ENCODE measurements at regions not wholly inside any gene's neighbourhood (a gene's known extent, or its start where the extent isn't known, plus 50 kb on each side); places are given as distances from the start of the nearest gene placed in this dataset.

DNA sequence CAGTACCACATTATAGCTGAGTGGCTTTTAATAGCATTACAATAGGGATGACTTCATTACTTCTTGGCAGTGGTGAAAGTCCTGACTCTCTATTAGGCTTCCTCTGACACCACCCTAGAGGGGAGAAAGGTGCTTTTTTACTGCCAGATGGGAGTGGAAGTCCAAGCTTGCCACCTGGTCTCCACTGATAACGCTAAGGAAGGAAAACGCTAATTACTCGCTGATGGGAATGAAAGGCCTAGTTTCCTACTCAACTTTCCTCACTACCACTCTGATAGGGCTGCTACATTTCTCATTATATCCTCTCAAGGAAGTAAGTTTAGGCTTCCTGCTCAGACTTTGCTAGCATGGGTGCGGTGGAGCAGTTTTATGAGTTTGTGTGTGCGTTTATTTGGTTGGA is 62.3 kb upstream of the PAGE3 start:
- Histone ChIP-seq H3K9me3 (ENCODE audit: severe bottlenecking) (no peaks in the 10 kb centered on the region), H3K27ac (ENCODE audit: poor library complexity, severe bottlenecking) (no peak overlapping the region), H3K36me3 (ENCODE audit: low read depth) (no peaks in the 10 kb centered on the region), H3K4me3 (ENCODE audit: severe bottlenecking) (no peak overlapping the region), H3K4me1 (ENCODE audit: insufficient read depth, poor library complexity, severe bottlenecking) (no peaks in the 10 kb centered on the region), H3K27me3 (ENCODE audit: insufficient read depth, poor library complexity, severe bottlenecking) (no peaks in the 10 kb centered on the region)
- no peak for DNase-seq (ENCODE audit: low spot score)
- TF ChIP-seq, protein P1, sequence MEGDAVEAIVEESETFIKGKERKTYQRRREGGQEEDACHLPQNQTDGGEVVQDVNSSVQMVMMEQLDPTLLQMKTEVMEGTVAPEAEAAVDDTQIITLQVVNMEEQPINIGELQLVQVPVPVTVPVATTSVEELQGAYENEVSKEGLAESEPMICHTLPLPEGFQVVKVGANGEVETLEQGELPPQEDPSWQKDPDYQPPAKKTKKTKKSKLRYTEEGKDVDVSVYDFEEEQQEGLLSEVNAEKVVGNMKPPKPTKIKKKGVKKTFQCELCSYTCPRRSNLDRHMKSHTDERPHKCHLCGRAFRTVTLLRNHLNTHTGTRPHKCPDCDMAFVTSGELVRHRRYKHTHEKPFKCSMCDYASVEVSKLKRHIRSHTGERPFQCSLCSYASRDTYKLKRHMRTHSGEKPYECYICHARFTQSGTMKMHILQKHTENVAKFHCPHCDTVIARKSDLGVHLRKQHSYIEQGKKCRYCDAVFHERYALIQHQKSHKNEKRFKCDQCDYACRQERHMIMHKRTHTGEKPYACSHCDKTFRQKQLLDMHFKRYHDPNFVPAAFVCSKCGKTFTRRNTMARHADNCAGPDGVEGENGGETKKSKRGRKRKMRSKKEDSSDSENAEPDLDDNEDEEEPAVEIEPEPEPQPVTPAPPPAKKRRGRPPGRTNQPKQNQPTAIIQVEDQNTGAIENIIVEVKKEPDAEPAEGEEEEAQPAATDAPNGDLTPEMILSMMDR (IDR thresholded peaks at IDR 0.05; ENCODE audit: poor library complexity, severe bottlenecking) = no peak
- no peak for ATAC-seq (ENCODE audit: low read depth)

DNA sequence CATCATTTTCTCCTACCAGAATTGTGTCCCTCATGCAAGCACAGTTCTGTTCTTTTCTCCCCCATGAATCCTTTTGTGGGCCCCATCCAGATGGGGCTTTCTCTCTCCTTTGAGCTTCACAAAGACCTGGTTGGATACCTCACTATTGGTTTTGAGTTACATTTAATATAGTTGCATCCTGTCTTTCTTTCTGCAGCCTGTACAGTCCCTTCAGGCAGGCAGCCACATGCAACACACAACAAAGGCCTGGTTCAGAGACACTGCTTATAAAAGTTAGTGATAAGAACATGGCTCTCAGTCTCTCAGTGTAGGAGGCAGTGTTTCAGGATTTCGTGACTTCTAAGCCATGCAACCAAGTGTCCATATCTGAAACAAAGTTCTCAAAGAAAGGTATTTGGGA is 70.6 kb upstream of the PAGE3 start:
- ATAC-seq (ENCODE audit: low read depth) (no peak), DNase-seq (ENCODE audit: low spot score) (no peak)
- TF ChIP-seq, protein P1 (IDR thresholded peaks at IDR 0.05; ENCODE audit: poor library complexity, severe bottlenecking) = no peak
- H3K27me3 ChIP-seq (ENCODE audit: insufficient read depth, poor library complexity, severe bottlenecking) = no peaks in the 10 kb centered on the region
- H3K27ac ChIP-seq (ENCODE audit: poor library complexity, severe bottlenecking) = no peak overlapping the region
- no peaks in the 10 kb centered on the region for H3K36me3 ChIP-seq (ENCODE audit: low read depth)
- no peaks in the 10 kb centered on the region for H3K9me3 ChIP-seq (ENCODE audit: severe bottlenecking)
- no peaks in the 10 kb centered on the region for H3K4me1 ChIP-seq (ENCODE audit: insufficient read depth, poor library complexity, severe bottlenecking)
- no peak overlapping the region for H3K4me3 ChIP-seq (ENCODE audit: severe bottlenecking)

DNA sequence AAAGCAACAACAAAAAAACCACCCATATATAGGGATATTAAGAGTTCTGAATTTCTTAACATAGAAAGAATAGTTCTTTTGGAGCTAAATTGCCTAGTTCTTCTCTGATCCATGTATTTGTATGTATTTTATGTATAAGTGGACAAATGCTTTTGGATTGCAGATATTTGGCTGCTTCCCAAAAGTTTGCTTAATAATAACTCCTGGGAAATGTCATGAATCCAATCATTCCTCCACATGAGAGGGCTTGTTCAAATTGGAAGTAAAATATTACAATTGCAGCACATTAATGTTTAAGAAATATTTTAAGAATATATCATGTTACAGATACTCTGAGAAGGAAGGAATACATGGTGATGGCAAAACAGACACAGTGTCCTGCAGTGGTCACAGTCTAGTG is 71.5 kb upstream of the PAGE3 start:
- H3K9me3 ChIP-seq (ENCODE audit: severe bottlenecking) = no peaks in the 10 kb centered on the region
- no peaks in the 10 kb centered on the region for H3K4me1 ChIP-seq (ENCODE audit: insufficient read depth, poor library complexity, severe bottlenecking)
- TF ChIP-seq, protein P1 (IDR thresholded peaks at IDR 0.05; ENCODE audit: poor library complexity, severe bottlenecking) = no peak
- no peak overlapping the region for H3K27ac ChIP-seq (ENCODE audit: poor library complexity, severe bottlenecking)
- ATAC-seq (ENCODE audit: low read depth) (no peak), DNase-seq (ENCODE audit: low spot score) (no peak)
- H3K4me3 ChIP-seq (ENCODE audit: severe bottlenecking) = no peak overlapping the region
- H3K36me3 ChIP-seq (ENCODE audit: low read depth) = no peaks in the 10 kb centered on the region
- no peaks in the 10 kb centered on the region for H3K27me3 ChIP-seq (ENCODE audit: insufficient read depth, poor library complexity, severe bottlenecking)

DNA sequence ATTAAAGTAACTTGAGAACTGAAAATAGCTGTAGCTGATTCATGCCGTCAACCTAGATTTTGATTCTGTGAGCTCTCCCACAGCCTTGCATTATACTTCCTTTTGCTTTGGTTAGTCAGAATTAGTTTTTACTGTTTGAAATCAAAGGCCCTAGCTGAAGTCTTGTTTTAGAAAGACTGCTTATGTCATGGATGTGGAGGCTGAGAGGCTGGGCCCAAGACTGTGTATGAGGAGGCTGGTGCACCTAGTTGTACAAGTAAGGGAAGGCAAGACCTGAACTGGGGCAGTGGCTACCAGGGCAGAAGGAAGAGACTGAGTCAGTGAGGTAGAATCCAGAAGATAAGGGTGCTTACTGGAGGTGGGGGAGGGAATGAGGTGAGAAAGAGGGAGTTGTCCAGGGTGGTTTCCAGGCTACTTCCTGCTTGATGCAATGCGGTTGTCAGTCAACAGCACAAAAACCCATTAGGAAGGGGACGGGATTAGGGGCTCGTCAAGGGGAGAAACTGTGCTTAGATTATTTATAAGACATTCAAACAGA is 76.2 kb upstream of the PAGE3 start:
- TF ChIP-seq, protein P1 (IDR thresholded peaks at IDR 0.05; ENCODE audit: poor library complexity, severe bottlenecking) = no peak
- Histone ChIP-seq H3K27ac (ENCODE audit: poor library complexity, severe bottlenecking) (no peak overlapping the region), H3K4me1 (ENCODE audit: insufficient read depth, poor library complexity, severe bottlenecking) (no peaks in the 10 kb centered on the region), H3K36me3 (ENCODE audit: low read depth) (no peaks in the 10 kb centered on the region), H3K9me3 (ENCODE audit: severe bottlenecking) (no peaks in the 10 kb centered on the region), H3K27me3 (ENCODE audit: insufficient read depth, poor library complexity, severe bottlenecking) (no peaks in the 10 kb centered on the region), H3K4me3 (ENCODE audit: severe bottlenecking) (no peak overlapping the region)
- ATAC-seq (ENCODE audit: low read depth) = no peak
- no peak for DNase-seq (ENCODE audit: low spot score)
